ENCODE measurements at regions not wholly inside any gene's neighbourhood (a gene's known extent, or its start where the extent isn't known, plus 50 kb on each side); places are given as distances from the start of the nearest gene placed in this dataset.

GRCh38 chr3:144104186-144104585, 132.6 kb downstream of the DIPK2A start:
- TF ChIP-seq CTCF (IDR thresholded peaks at IDR 0.05) (no peak), POLR2A (IDR thresholded peaks at IDR 0.05) (no peak), EP300 (IDR thresholded peaks at IDR 0.05) (no peak)

All from tibial nerve (tissue), 4 donors.